ENCODE measurements at regions not wholly inside any gene's neighbourhood (a gene's known extent, or its start where the extent isn't known, plus 50 kb on each side); places are given as distances from the start of the nearest gene placed in this dataset.
"Not testable (repeated sequence)": the region's sequence is repeated elsewhere in the genome, so short reads cannot be mapped to it uniquely, and the experiment has no call there.

DNA sequence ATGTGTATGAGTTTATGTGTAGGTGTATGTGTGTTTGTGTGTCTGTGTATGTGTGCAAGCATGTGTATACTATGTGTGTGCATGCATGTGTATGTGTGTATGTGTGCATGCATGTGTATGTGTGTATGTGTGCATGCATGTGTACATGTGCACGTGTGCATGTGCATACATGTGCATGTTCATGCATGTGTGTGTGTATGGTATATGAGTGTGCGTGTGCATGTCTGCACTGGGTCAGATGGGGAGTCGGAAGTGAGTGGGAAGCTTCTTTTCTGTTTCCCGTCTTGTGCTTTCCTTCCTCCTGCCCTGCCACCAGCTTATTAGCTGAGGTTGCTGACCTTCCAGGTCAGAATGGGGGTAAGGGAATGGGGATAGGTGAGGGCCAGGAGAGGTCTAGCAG lies 174.7 kb downstream of the MAP2K4 start:
- no peak for DNase-seq

DNA sequence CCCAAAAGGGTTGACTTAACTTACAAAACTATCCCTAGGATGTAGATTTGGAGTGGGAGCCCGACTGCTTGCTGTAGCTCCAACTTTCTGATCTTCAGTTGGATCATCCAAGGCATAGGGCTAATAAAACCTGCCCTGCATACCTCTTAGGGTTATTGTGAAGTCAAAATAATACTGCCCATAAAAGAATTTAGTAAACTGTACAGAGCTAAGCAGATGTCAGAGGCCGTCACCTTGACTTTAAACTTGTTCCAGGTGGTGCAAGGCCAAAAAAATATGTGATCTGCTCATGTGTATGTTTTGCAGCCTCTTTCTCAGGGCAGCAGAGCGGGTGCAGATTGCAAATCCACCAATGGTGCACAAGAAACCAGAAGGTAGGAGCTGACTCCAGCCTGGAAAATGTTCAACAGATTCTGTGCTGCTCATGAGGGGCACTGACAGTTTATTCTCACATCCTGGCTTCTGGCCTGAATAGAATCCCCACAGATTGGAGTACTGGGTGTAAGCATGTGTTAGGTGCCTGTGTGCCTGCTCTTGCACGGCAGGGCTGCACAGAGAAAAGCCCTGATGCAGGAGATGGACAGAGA lies 180.7 kb downstream of the MAP2K4 start:
- DNase-seq = no peak

DNA sequence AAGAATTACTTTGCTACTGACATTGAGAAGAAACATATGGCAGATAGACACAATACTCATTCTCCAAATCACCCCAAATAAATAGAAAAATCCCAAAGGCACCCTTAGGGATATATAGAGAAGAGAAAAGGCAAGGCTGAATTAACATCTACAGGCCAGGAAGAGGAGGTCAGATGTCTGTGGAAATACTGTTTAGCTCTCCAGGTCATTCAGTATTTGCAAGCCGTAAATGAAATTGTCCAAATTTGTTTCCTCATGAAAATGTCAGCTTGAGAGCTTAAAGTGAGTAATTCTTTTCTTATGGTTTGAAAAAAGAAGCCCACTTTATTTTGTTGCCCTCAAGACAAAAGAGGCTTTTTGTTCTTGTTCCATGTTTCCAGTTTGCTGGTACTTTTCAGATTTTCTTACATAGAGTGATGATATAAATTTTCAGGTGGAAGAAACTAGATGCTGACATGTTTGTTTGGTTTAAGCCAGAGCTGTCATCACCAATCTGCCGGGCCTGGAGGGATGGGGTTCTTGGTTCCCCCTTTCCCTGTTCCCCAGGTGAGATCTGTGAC lies 189.0 kb downstream of the MAP2K4 start:
- no peak for DNase-seq

DNA sequence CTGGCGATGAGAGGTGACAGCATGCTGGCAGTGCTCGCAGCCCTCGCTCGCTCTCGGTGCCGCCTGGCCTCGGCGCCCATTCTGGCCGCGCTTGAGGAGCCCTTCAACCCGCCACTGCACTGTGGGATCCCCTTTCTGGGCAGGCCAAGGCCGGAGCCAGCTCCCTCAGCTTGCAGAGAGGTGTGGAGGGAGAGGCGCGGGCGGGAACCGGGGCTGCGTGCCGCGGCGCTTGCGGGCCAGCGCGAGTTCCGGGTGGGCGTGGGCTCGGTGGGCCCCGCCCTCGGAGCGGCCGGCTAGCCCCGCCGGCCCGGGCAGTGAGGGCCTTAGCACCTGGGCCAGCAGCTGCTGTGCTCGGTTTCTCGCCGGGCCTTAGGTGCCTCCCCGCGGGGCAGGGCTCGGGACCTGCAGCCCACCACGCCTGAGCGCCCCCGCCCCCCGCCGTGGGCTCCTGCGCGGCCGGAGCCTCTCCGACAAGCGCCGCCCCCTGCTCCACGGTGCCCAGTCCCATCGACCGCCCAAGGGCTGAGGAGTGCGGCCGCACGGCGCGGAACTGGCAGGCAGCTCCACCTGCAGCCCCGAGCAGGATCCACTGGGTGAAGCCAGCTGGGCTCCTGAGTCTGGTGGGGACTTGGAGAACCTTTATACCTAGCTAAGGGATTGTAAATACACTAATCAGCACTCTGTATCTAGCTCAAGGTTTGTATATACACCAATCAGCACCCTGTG lies 200.2 kb downstream of the MAP2K4 start:
- DNase-seq = not testable (repeated sequence)

DNA sequence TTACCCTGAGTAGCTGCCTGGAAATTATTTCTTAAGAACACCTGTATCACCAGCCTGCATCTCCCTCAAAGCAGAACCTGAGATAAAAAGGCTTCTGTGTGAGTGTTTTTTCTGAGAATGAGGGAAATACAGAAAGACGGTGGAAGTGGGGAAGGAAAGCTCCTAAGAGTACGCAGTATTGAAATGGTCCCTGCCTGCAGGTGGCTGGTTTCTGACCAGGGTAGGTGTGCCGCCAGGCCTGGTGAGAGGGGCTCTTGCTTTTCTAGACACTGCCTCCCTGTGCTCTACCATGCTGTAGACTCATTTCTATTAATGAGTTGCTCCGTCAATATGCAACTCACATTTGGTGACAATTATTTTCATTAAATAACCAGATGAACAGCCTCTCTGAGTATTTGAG lies 201.7 kb downstream of the MAP2K4 start:
- DNase-seq = no peak

DNA sequence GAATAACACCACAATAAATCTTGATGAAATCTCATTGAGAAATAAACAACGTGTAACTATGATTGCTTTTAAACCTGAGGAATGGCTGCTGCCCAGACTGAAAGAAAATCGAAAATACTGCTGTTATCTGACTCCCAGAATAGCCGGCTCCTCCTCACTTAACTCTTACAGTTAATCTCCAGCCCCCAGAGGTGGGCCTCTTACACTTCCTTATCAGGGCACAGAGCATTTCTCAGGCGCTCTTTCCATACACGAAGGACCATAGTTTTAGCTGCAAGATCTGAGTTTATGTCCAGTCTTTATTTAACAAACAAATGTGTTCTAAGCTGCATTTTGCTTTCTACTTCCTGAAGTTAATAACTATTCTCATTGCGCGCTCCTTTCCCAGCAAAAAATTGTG lies 206.9 kb downstream of the MAP2K4 start:
- DNase-seq = no peak

DNA sequence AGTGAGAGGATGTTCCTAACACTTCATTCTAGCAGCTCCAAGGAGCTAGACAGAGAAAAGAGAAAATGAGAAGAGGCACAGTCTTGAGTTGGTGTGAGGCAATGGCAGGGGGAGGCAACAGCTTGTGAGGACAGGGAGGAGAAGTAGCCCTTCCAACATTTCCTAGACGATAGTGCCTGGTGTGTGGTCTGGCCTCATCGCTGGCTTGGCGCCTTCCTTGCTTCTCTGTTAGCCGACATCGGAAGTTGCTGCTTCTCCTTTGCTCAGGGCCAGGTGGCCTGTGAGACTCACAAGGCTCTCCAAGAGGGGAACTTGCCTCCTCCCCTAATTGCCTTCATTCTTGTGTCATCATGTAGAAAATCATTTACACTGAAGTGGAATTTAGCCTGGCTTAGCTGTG lies 208.7 kb downstream of the MAP2K4 start:
- no peak for DNase-seq

DNA sequence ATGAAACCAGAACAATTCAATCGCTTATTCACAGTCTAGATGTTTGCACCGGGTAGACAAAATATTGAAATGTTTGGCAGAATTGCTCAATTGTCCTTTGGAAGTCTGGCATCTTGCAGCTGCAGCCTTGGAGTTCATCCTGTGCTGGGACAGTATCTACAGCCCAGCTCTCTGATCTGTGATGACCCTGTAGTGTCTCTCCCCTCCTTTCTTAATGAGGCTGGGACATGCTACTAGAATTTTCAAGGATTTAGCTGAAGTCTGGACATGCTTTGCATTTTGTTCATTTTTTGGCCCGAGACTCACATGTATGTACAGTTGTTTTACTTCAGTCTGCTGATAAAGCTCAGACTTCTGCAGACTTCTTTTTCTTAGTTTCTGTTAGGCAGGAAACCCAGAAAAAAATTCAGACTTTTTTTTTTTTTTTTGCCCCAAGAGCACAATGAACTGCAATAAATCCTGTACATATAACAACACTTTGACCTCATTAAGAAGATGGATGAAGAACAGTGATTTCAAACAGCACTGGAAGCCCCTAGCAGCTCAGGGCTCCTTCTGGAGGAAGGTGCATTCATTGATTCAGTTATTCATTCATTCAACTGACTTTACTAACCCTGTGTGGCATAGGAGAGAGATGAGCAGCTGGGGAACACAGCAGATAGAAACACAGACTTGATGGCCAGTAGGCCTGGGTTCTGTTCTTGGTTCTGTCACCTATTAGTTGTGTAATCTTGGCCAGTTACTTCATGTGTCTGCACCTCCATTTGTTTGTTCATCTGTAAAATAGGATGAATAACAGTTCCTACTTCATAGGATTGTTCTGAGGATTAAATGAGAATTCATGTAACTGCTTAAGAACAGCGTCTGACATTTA lies 210.0 kb downstream of the MAP2K4 start:
- DNase-seq = no peak

DNA sequence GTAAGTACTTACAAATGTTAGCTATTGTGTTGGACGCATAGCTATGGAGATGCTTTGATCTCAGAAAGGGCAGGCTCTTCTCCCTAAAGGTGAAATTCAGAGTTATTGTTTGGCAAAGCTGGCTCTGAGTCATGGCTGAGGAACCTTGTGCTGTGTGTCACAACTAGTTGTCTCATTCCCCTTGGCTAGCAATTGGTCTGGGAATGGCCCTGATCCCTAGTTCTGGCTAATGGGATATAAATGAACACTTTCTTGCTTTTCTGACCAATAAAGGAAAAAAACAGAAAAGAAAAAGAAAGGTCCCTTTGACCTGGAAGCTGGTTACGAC lies 210.6 kb downstream of the MAP2K4 start:
- no peak for DNase-seq

DNA sequence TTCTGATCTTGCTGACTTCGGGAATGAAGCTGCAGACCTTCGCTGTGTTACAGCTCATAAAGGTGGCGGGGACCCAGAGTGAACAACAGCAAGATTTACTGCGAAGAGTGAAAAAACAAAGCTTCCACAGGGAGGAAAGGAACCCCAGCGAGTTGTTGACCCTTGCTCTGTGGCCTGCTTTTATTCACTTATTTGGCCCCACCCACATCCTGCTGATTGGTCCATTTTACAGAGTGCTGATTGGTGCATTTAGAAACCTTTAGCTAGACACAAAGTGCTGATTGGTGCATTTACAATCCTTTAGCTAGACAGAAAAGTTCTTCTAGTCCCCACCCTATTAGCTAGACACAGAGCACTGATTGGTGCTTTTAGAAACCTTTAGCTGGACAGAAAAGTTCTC lies 218.3 kb downstream of the MAP2K4 start:
- not testable (repeated sequence) for DNase-seq

DNA sequence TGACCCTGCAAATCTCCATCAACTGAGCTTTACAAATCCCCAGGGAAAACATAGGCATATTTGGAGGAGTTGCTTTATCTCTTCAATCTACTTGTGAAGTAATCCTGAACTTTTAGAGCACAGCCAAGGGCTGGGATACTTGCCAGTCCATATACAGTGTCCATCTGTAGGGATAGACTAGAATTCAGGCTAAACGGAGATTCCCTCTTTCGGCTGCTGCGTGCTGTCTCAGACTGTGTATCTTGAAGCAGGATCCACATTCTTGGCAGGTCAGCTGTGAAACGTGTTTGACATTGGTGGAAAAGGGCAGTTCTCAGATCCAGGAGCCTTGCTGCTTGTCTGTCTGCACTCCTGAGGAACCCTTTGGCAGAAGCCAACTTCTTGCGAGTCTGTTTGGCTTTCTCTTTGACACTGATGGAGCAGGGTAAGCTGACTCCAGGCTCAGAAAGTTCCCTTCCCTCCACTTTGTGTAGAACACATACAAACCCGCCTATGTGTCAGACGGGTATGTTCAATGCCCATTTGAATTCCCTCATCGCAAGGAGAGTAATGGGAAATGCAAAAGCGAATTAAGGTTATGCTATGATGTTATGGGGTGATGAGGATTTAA lies 221.8 kb downstream of the MAP2K4 start:
- DNase-seq = no peak

DNA sequence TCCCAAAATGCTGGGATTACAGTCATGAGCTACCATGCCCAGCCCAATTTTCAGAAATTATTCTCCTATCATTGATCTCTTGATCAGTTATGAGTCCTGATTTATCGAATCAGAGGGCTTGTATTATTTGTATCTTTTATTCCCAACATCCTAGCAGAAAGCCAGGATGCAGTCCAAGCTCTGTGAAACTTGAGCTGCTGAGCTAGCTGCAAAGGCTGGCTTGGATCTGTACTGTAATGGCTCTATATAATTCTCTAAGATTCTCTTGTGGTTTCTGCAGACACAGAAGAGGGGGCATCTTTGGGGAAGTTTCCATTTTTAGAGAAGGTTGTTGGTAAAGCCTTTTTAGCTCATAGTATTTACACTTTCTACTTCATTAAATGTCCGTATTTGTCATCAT lies 227.1 kb downstream of the MAP2K4 start:
- DNase-seq = no peak

DNA sequence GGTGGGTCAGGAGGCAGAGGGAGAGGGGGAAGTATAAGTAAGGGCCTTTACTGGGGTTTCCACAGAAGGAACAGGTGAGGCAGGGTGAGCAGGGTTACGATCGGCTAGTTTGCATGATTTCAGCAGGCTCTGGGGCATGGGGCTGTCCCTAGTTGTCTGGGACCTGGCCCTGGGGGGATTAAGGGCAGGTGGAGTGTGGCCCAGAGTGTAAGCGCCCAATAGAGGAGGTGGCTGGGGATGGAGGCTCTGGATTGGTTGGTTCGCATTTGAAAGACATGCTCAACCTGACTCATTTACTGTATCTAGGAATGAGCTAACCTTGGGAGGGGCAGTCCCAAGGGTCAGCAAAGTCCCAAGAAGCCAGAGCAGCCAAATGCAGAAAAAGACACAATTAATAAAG lies 230.3 kb downstream of the MAP2K4 start:
- DNase-seq = no peak

DNA sequence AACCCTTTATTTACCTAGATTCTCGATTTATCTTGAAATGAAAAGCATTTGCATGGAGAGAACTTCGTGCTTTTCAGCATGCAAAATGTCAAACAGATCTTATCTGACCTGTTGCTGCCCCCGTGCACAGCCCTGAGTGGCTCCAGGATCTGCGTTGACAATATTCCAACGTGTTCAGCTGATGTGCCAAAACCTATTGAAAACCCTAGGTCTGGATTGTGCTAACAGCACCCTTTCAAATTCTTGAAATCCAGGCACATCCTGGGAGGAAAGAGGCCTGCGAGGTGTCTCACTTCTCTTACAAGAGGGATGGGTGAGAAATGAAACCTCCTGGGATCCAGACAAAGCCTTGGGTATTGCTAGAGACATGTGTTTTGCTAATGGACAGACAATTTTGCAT lies 231.8 kb downstream of the MAP2K4 start:
- no peak for DNase-seq

DNA sequence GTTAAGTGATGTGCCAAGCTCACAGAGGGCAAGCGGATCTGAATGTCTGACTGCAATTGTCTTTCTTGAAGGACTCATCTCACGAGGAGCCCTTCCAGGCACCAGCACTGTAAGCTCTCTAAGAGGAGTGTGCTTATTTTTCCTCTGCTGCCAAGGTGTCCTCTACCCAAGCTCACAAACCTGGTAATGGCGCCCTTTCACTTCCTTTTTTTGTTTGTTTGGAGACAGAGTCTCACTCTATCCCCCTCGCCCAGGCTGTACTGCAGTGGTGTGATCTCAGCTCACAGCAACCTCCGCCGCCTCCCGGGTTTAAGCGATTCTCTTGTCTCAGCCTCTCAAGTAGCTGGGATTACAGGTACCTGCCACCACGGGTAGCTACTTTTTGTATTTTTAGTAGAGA lies 233.8 kb downstream of the MAP2K4 start:
- DNase-seq = no peak

DNA sequence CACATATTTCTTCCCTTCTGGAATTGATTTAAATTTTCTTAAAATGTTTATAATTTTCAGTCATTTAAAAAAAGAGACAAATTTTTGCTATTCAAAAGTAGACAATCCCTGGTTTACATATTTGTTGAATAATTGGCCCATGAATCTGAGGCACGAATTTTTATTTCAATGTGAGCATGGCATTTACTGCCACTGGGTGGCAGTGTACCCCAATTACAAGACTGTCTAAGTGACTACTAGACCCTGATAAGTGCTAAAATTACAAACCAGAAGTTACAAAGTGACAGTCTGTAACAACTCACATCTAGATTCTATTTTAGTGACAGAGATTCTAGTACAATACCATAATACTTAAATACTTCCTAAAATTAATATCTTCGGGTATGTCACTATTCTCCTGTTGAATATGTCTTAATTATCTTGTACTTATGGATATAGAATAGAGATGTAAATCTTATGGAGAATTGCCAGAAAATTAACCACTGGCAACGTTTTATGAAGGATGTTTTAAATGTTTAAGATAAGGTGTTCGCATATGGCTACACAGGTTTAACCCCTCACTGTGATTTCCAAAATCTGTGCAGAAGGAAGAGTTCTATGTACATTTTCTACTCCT lies 235.8 kb downstream of the MAP2K4 start:
- DNase-seq = peak; percentile 26

DNA sequence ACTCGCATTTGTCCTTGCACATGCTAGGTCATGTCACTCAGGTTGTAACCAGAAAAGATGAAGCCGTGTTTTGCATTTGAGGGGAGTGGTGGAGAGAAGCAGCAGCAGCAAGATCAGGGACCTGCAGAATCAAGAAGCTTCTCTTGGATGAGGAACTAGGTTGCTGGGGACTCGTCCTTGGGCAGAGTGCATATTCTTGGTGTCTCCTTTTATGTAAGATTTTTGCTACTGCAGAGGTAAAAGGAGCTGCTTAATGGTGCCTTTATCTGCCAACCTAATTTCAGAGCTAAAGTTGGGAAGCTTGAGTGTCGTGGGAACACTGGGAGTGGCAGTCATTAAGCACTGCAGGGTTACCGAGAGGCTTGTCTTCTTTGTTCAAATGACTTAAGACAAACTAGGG lies 236.5 kb downstream of the MAP2K4 start:
- no peak for DNase-seq

DNA sequence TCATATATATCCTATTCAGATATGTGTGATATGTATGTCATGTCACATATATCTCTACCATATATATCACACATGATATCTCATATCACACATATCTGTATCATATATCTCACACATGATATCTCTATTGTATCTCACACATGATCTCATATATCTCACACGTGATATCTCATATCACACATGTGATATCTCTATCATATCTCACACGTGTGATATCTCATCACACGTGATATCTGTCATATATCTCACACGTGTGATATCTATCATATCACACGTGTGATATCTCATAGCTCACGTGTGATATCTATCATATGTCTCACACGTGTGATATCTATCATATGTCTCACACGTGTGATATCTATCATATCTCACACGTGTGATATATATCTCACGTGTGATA lies 240.7 kb downstream of the MAP2K4 start:
- no peak for DNase-seq

DNA sequence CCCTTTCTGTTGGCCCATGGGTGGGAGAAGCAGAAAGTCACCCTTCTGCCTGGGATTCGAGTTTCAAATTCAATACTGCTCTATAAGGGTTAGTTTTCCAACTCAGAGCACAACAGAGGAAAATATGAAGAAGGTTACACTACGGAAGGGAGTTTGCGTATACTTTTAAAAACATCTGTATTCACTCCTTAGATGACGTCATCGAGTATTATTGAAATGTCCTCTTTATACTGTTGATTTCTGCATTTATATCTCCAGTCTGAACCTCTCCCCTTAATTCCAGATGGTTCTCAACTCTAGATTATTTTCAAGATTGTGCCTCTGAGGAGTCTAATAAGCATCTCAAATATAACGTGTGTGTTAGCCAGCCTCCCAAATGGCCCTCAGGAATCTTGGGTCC lies 249.1 kb downstream of the MAP2K4 start:
- no peak for DNase-seq

DNA sequence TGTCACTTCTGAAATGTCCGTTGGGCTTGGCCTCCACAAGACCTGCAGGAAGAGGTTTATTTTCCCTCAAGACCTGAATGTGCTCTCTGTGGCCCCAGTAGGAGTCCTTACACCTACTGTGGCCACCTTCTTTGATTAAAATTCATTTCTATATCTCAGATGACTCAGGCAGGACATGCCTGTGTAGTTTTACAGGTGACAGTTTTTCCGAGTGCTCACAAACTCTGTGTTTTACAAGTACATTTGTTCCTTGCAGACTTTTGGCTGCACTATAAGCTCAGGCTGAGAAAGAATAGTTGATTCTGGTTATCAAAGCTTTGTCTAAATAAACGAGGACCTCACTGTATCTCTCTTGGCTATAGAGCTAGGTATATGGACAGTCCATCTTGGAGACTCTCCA lies 257.1 kb downstream of the MAP2K4 start:
- no peak for DNase-seq

DNA sequence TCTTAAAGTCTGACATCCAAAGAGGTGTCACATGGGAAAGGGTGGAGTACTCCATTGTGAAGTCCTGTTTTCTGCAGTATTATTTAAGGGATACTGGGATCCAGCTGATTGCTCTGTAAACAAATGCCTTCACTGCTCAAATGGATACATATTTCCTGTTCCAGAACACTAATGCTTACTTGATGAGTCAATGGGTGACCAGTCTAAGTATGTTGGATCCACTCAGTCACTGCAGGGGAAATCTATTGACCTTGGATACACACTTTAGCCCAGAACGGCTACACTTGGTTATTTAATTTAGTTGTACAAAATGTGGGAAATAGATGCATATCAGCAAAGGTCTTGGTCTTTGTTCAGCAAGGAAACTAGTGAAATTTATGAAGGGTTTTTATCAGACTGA lies 261.4 kb downstream of the MAP2K4 start:
- DNase-seq = no peak

DNA sequence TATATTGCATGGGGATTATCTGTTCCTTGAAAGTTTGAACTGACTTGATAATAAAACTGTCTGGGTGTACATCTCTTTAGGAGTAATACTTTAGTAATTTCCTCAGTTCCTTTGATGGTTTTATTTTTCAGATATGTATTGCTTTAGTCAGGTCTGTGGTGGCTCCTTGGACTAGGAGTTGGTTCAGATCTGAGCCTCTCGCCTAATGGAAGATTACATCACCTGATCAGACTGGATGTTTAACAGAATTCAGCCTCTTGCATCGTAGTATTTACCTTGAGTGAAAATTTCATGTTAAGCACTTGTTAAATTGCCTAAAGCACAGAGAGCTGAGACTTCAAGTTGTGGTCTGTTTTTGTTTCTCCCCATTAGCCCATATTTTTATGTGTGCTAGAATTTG lies 267.3 kb downstream of the MAP2K4 start:
- no peak for DNase-seq

DNA sequence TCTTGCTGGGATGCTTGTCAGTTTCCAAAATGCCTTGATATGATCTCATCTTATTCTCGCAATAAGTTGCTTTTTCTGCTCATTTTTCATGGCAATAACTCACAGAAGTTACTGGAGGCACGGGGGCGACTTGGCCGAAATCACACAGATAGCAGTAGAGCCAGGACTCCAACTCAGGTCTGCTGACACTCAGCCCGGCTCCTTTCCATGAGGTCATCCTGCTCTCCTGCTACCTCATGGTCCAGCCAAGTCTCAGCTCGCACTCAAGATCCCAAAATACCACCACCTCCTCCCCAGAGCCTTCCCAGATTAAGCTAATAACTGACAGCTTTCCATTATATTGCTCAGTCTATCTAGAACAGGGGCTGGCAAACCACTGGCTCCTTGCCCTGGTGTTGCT lies 269.5 kb downstream of the MAP2K4 start:
- no peak for DNase-seq
